ENCODE measurements at regions not wholly inside any gene's neighbourhood (a gene's known extent, or its start where the extent isn't known, plus 50 kb on each side); places are given as distances from the start of the nearest gene placed in this dataset.

- DNase-seq (ENCODE audit: low read depth), result no peak
Observed at GRCh38 chr10:111506266-111507034, 429.6 kb downstream of the ADRA2A start.

GRCh38 chr10:111511751-111512150 is 434.9 kb downstream of the ADRA2A start:
- DNase-seq (ENCODE audit: low read depth), result no peak

- no peak for DNase-seq (ENCODE audit: low read depth)
Observed at GRCh38 chr10:111515264-111515663, 438.4 kb downstream of the ADRA2A start.

- DNase-seq (ENCODE audit: low read depth), result no peak
Observed at GRCh38 chr10:111515706-111516105, 438.9 kb downstream of the ADRA2A start.

GRCh38 chr10:111516144-111516543 is 439.3 kb downstream of the ADRA2A start:
- DNase-seq (ENCODE audit: low read depth), result no peak

GRCh38 chr10:111522141-111522540 is 445.3 kb downstream of the ADRA2A start:
- no peak for DNase-seq (ENCODE audit: low read depth)

GRCh38 chr10:111522551-111522950 is 445.7 kb downstream of the ADRA2A start:
- no peak for DNase-seq (ENCODE audit: low read depth)

GRCh38 chr10:111523016-111523415 is 446.2 kb downstream of the ADRA2A start:
- DNase-seq (ENCODE audit: low read depth), result no peak

GRCh38 chr10:111524134-111524533 is 447.3 kb downstream of the ADRA2A start:
- no peak for DNase-seq (ENCODE audit: low read depth)

- no peak for DNase-seq (ENCODE audit: low read depth)
Observed at GRCh38 chr10:111525696-111526095, 448.9 kb downstream of the ADRA2A start.

- no peak for DNase-seq (ENCODE audit: low read depth)
Observed at GRCh38 chr10:111531690-111532089, 454.9 kb downstream of the ADRA2A start.

- no peak for DNase-seq (ENCODE audit: low read depth)
Observed at GRCh38 chr10:111532139-111532538, 455.3 kb downstream of the ADRA2A start.

- no peak for DNase-seq (ENCODE audit: low read depth)
Observed at GRCh38 chr10:111539246-111539645, 462.4 kb downstream of the ADRA2A start.

GRCh38 chr10:111543854-111544253 is 467.0 kb downstream of the ADRA2A start:
- DNase-seq (ENCODE audit: low read depth), result no peak

GRCh38 chr10:111545861-111546605 is 469.2 kb downstream of the ADRA2A start:
- no peak for DNase-seq (ENCODE audit: low read depth)

- no peak for DNase-seq (ENCODE audit: low read depth)
Observed at GRCh38 chr10:111548084-111548726, 471.4 kb downstream of the ADRA2A start.

- DNase-seq (ENCODE audit: low read depth), result no peak
Observed at GRCh38 chr10:111551001-111551400, 474.2 kb downstream of the ADRA2A start.

GRCh38 chr10:111556666-111557065 is 479.8 kb downstream of the ADRA2A start:
- DNase-seq (ENCODE audit: low read depth), result no peak

- DNase-seq (ENCODE audit: low read depth), result no peak
Observed at GRCh38 chr10:111558211-111558610, 481.4 kb downstream of the ADRA2A start.

- no peak for DNase-seq (ENCODE audit: low read depth)
Observed at GRCh38 chr10:111560027-111560426, 483.2 kb downstream of the ADRA2A start.

- no peak for DNase-seq (ENCODE audit: low read depth)
Observed at GRCh38 chr10:111561124-111561523, 484.3 kb downstream of the ADRA2A start.

GRCh38 chr10:111565542-111565941 is 488.7 kb downstream of the ADRA2A start:
- DNase-seq (ENCODE audit: low read depth), result no peak

- no peak for DNase-seq (ENCODE audit: low read depth)
Observed at GRCh38 chr10:111578076-111578475, 501.2 kb downstream of the ADRA2A start.
